Ovary (tissue), 3 donors: ENCODE measurements at regions not wholly inside any gene's neighbourhood (a gene's known extent, or its start where the extent isn't known, plus 50 kb on each side); places are given as distances from the start of the nearest gene placed in this dataset.

Experiments
- EP300 ChIP-seq: sonication (generic); formaldehyde crosslinking; IDR thresholded peaks from one replicate; pipeline ENCODE4 v1.6.1; 2017; ENCODE audit warnings: antibody characterized with exemption
- POLR2A ChIP-seq: fragments of 450-650 bp; IDR thresholded peaks from one replicate; pipeline ENCODE4 v1.6.1; 2017; ENCODE audit warnings: antibody characterized with exemption, mild to moderate bottlenecking, moderate library complexity
- TF ChIP-seq, protein P1 (sequence below), 3 donors: fragments of 450-650 bp in 2 of 3; fragments of 200-600 bp in 1 of 3; IDR thresholded peaks; one replicate each; pipeline versions ENCODE4 v1.5.1 to v1.8.0; 2016 to 2022; ENCODE audit warnings: antibody characterized with exemption in 3 of 3, mild to moderate bottlenecking in 1 of 3
- donor health status: DM: no; HTN: no; CAD: no.

DNA sequence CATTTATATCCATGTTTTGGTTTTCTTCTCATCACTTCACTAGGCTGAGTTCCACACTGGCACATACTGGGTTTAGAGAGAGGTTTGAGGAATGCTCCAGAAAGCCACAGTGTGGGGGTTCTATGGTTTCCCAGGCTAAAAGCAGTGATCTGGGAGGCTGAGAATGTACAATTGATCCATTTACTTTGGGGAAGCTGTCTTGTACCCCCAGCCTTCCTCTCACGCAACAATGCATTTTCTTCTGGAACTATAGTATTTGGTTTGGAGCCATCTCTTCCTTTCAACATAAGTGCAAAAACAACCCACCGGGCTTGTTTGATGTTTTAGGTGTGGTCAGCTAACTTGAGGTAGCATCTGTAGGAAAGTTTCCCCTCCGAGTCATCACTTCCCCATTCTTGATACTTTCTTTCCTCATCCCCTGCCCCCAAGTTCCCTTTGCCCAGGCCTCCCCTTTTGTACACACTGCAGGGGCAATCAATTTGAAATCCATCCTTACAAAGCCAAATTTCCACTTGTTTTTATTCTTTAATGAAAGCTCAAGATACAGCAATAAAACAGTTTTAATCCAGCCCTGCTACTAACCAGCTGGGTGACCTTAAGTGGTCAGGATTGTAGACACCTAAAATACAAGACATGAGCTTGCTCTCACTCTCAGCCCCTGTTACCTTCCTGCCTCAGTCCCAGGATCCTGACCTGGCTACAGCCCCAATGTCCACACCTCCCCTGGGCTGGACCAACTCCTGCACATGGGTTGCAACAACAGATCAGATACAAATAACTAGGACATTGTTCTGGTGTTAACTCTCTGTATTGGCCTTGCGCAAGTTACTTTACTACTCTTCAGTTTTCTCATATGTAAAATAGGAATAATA is 109.2 kb downstream of the FHDC1 start:
- TF ChIP-seq POLR2A (no peak), EP300 (no peak)
- TF ChIP-seq, protein P1, sequence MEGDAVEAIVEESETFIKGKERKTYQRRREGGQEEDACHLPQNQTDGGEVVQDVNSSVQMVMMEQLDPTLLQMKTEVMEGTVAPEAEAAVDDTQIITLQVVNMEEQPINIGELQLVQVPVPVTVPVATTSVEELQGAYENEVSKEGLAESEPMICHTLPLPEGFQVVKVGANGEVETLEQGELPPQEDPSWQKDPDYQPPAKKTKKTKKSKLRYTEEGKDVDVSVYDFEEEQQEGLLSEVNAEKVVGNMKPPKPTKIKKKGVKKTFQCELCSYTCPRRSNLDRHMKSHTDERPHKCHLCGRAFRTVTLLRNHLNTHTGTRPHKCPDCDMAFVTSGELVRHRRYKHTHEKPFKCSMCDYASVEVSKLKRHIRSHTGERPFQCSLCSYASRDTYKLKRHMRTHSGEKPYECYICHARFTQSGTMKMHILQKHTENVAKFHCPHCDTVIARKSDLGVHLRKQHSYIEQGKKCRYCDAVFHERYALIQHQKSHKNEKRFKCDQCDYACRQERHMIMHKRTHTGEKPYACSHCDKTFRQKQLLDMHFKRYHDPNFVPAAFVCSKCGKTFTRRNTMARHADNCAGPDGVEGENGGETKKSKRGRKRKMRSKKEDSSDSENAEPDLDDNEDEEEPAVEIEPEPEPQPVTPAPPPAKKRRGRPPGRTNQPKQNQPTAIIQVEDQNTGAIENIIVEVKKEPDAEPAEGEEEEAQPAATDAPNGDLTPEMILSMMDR (IDR thresholded peaks at IDR 0.05): no peak
